Left ventricle myocardium inferior (tissue), 1 donor: ENCODE measurements at regions not wholly inside any gene's neighbourhood (a gene's known extent, or its start where the extent isn't known, plus 50 kb on each side); places are given as distances from the start of the nearest gene placed in this dataset.
"Not testable (repeated sequence)": the region's sequence is repeated elsewhere in the genome, so short reads cannot be mapped to it uniquely, and the experiment has no call there.

Experiments used
- DNase-seq: peaks from one replicate; pipeline ENCODE4 v3.0.0-alpha.2; 2020
- H3K27ac ChIP-seq: fragments of 200-600 bp; replicated peaks from 2 replicates; pipeline ENCODE4 v1.8.0; 2021
- H3K27me3 ChIP-seq: fragments of 200-600 bp; 2 replicates; pipeline ENCODE4 v1.8.0; 2021; ENCODE audit warnings: low read depth
- H3K36me3 ChIP-seq: fragments of 200-600 bp; 2 replicates; pipeline ENCODE4 v1.8.0; 2021
- H3K4me1 ChIP-seq: fragments of 200-600 bp; 2 replicates; pipeline ENCODE4 v1.8.0; 2021
- H3K4me3 ChIP-seq: fragments of 200-600 bp; 2 replicates; pipeline ENCODE4 v1.8.0; 2021; ENCODE audit warnings: mild to moderate bottlenecking, moderate library complexity
- H3K9me3 ChIP-seq: fragments of 200-600 bp; replicated peaks from 2 replicates; pipeline ENCODE4 v1.8.0; 2021
- intact Hi-C: fragments of 100-400 bp; cut with micrococcal nuclease; formaldehyde crosslinking; loops from one replicate; pipeline ENCODE4 v1.11.0; 2022
- TF ChIP-seq, protein P1 (sequence below): fragments of 200-600 bp; IDR thresholded peaks from 2 replicates; pipeline ENCODE4 v1.8.0; 2021; ENCODE audit warnings: antibody characterized with exemption, mild to moderate bottlenecking, borderline replicate concordance
- donor health status: DM: no; HTN: yes; CAD: no; lungs with severe emphysema.

DNA sequence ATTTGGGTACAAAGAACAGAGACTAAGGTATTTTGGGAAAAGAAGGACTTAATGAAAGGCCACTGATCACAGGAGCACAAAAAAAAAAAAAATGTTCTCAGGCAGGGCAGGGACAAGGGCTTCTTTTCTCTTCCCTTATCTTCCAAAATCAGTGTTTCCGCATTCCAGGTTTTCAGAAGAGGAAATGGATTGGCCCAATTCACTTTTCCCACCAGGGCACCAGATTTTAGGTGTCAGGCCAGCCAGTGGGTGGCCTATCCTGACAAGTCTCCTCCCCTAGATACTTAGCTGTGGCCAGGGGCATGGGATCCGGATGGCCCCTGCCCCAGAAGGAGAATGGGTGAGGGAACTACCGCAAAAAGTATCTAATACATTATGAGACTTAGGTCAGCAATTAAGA lies 88.9 kb upstream of the WAC start:
- Histone ChIP-seq H3K36me3 (no peaks in the 10 kb centered on the region), H3K4me3 (no peak overlapping the region), H3K27ac (no peak overlapping the region), H3K4me1 (no peaks in the 10 kb centered on the region), H3K9me3 (no peaks in the 10 kb centered on the region), H3K27me3 (peaks cover 13% of the 10 kb centered on the region)
- intact Hi-C loops: no loop called here
- DNase-seq: no peak
- TF ChIP-seq, protein P1, sequence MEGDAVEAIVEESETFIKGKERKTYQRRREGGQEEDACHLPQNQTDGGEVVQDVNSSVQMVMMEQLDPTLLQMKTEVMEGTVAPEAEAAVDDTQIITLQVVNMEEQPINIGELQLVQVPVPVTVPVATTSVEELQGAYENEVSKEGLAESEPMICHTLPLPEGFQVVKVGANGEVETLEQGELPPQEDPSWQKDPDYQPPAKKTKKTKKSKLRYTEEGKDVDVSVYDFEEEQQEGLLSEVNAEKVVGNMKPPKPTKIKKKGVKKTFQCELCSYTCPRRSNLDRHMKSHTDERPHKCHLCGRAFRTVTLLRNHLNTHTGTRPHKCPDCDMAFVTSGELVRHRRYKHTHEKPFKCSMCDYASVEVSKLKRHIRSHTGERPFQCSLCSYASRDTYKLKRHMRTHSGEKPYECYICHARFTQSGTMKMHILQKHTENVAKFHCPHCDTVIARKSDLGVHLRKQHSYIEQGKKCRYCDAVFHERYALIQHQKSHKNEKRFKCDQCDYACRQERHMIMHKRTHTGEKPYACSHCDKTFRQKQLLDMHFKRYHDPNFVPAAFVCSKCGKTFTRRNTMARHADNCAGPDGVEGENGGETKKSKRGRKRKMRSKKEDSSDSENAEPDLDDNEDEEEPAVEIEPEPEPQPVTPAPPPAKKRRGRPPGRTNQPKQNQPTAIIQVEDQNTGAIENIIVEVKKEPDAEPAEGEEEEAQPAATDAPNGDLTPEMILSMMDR: no peak

DNA sequence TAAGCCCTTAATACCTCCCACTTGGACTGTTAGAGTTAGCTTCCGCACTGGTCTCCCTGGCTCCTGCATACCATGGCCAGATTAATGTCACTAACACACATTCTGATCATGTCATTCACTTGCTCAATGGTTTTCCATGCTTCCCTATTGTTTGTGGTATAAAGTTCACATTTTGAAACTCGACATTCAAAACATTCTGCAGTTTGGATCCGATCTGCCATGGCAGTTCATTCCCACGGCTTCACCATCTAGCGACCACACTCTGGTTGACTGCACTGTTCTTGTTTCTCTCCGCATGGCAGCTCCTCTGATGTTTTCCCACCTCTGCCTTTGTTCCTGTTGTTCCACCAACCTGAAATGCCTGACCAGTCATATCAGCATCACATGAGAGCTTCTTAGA lies 87.4 kb upstream of the WAC start:
- intact Hi-C loops: no loop called here
- DNase-seq: no peak
- H3K27ac ChIP-seq: no peak overlapping the region
- H3K4me3 ChIP-seq: no peak overlapping the region
- no peaks in the 10 kb centered on the region for H3K9me3 ChIP-seq
- H3K36me3 ChIP-seq: no peaks in the 10 kb centered on the region
- peaks cover 6% of the 10 kb centered on the region for H3K27me3 ChIP-seq
- TF ChIP-seq, protein P1: no peak
- no peaks in the 10 kb centered on the region for H3K4me1 ChIP-seq

DNA sequence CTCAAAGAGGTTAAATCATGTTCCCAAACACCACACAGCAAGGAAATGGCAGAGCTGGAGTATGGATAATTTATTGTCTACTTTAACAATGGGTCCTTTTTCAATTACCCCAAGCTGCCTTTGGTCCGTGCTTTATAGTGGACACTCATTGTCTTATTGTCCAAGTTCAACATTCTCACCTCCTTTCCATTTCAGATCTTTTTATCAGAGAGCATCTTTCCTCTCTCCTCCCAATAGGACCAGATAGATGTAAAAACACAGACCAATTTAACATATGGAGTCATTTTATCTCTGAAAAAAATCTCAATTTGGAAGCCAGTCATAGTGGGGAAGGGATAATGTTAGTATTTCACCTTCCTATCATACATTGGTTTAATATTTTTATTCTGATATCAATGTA lies 83.5 kb upstream of the WAC start:
- H3K4me3 ChIP-seq: no peak overlapping the region
- intact Hi-C loops: no loop called here
- TF ChIP-seq, protein P1: no peak
- DNase-seq: no peak
- no peaks in the 10 kb centered on the region for H3K36me3 ChIP-seq
- no peaks in the 10 kb centered on the region for H3K4me1 ChIP-seq
- peaks cover 8% of the 10 kb centered on the region for H3K9me3 ChIP-seq
- H3K27ac ChIP-seq: no peak overlapping the region
- H3K27me3 ChIP-seq: no peaks in the 10 kb centered on the region

DNA sequence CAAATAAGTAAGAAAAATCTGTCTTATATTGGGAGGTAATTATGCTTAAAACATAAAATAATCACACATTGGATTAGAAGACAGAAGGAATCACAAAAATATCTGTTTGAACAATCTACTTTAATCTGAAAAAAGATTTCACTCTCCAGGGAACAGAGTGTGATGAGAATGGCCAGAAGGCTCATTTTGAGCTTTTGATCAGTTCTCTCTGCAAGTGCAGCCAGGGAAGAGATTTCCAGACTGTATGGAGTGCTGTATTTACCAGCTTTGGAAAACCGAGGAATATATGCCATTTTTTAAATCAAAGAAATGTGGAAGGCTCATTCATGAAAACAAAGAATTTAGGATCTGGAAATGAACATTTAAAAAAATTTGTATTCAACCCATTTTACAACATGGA lies 83.0 kb upstream of the WAC start:
- intact Hi-C loops: no loop called here
- no peaks in the 10 kb centered on the region for H3K27me3 ChIP-seq
- H3K4me1 ChIP-seq: no peaks in the 10 kb centered on the region
- no peak overlapping the region for H3K4me3 ChIP-seq
- H3K27ac ChIP-seq: no peak overlapping the region
- no peaks in the 10 kb centered on the region for H3K36me3 ChIP-seq
- H3K9me3 ChIP-seq: peaks cover 9% of the 10 kb centered on the region
- TF ChIP-seq, protein P1: no peak
- no peak for DNase-seq

DNA sequence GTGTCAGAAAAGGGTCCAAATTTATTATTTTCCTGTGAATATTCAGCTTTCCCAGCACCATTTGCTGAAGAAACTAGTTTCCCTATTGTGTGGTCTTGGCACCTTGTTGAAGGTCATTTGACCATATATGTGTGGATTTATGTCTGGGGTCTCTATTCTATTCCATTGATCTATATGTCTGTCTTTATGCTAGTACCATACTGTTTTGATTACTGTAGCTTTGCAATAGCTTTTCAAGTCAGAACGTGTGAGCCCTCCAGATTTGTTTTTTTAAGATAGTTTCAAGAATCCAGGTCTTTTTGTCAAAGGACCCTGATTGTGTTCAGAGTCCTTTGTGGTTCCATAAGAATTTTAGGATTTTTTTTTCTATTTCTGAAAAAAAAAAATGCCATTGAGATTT lies 79.0 kb upstream of the WAC start:
- H3K9me3 ChIP-seq: peaks cover 9% of the 10 kb centered on the region
- intact Hi-C loops: no loop called here
- TF ChIP-seq, protein P1: no peak
- DNase-seq: no peak
- no peaks in the 10 kb centered on the region for H3K36me3 ChIP-seq
- H3K27me3 ChIP-seq: no peaks in the 10 kb centered on the region
- H3K4me3 ChIP-seq: no peak overlapping the region
- no peak overlapping the region for H3K27ac ChIP-seq
- H3K4me1 ChIP-seq: no peaks in the 10 kb centered on the region

DNA sequence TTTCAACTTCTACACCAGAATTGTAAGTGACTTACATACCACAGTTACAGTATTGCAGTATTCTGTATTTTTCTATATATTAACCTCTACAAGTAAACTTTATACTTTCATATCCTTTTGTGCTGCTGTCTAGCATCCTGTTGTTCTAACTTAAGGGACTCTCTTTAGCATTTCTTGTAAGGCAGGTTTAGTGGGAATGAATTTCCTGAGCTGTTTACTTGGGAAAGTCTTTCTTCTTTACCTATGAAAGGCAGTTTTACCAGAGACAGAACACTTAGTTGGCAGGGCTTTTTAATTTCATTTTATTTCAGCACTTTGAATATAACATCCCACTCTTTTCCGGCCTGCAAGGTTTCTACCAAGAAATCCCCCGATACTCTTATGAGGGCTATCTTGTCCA lies 75.8 kb upstream of the WAC start:
- Histone ChIP-seq H3K36me3 (no peaks in the 10 kb centered on the region), H3K4me3 (no peak overlapping the region), H3K9me3 (peaks cover 9% of the 10 kb centered on the region), H3K4me1 (no peaks in the 10 kb centered on the region), H3K27ac (no peak overlapping the region), H3K27me3 (no peaks in the 10 kb centered on the region)
- no peak for DNase-seq
- TF ChIP-seq, protein P1: no peak
- intact Hi-C loops: no loop called here

DNA sequence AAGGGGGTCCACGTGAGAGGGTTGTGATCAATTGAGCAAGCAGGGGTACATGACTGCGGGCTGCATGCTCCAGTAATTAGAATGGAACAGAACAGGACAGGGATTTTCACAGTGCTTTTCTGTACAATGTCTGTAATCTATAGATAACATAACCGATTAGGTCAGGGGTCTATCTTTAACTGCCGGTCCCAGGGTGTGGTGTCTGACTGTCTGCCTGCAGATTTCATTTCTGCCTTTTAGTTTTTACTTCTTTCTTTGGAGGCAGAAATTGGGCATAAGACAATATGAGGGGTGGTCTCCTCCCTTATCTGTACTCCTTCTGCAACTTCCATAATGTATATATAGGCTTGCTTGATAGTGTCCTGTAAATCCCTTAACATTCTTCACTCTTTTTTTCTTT lies 75.0 kb upstream of the WAC start:
- DNase-seq, H3K4me1 ChIP-seq, H3K27me3 ChIP-seq, intact Hi-C loops, H3K4me3 ChIP-seq, H3K36me3 ChIP-seq, H3K9me3 ChIP-seq, H3K27ac ChIP-seq: not testable (repeated sequence)
